ENCODE measurements at regions not wholly inside any gene's neighbourhood (a gene's known extent, or its start where the extent isn't known, plus 50 kb on each side); places are given as distances from the start of the nearest gene placed in this dataset.

DNA sequence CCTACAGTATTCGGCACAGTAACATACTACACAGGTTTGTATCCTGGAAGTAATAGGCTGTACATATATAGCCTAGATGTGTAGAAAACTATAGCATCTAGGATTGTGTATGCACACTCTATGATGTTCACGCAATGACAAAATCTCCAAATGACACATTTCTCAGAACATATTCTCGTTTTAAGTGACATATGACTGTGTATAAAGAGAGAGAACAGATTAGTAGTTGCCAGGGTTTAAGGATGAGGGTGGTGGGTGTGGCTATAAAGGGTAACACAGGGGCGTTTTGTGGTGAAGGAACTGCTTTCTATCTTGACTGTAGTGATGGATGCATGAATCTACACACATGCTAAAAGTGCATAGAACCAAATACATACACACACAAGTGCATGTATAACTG, 101.2 kb downstream of the ARL4A start:
- no peak overlapping the region for H3K27ac ChIP-seq (ENCODE audit: low read depth, low read length)
- ChIA-PET CTCF (no interaction called here), RAD21 (ENCODE audit: low non-redundant PET in 1 of 2, low total read pairs in 2 of 2, uncharacterized antibody in 2 of 2, unreplicated experiment in 2 of 2) (no interaction called here), POLR2A (no interaction called here)
- no peaks in the 10 kb centered on the region for H3K36me3 ChIP-seq (ENCODE audit: control insufficient read depth in 1 of 2, insufficient read depth in 2 of 2, low read length in 2 of 2)
- no peak overlapping the region for H3K4me3 ChIP-seq (replicated peaks in 1 of 2; ENCODE audit: low read depth in 1 of 2, low read length in 2 of 2)
- ATAC-seq (no peak), DNase-seq (ENCODE audit: low read depth, low spot score) (no peak)
- H4K20me1 ChIP-seq (ENCODE audit: insufficient read depth): no peaks in the 10 kb centered on the region
- H3K9ac ChIP-seq (ENCODE audit: low read length): no peak overlapping the region
- H3K4me1 ChIP-seq (ENCODE audit: control insufficient read depth in 1 of 2, insufficient read depth in 2 of 2, low read length in 2 of 2): no peaks in the 10 kb centered on the region
- TF ChIP-seq POLR2AphosphoS5 (IDR thresholded peaks at IDR 0.05; ENCODE audit: low read depth, low read length): no peak
- TF ChIP-seq CBX3 (IDR thresholded peaks at IDR 0.05; ENCODE audit: low read depth): no peak
- TF ChIP-seq RAD21 (IDR thresholded peaks at IDR 0.05; ENCODE audit: low read depth): no peak
- no peak for TF ChIP-seq EZH2phosphoT487 (IDR thresholded peaks at IDR 0.05; ENCODE audit: borderline replicate concordance)
- no peak for TF ChIP-seq EZH2 (IDR thresholded peaks at IDR 0.05)
- TF ChIP-seq, protein P1, sequence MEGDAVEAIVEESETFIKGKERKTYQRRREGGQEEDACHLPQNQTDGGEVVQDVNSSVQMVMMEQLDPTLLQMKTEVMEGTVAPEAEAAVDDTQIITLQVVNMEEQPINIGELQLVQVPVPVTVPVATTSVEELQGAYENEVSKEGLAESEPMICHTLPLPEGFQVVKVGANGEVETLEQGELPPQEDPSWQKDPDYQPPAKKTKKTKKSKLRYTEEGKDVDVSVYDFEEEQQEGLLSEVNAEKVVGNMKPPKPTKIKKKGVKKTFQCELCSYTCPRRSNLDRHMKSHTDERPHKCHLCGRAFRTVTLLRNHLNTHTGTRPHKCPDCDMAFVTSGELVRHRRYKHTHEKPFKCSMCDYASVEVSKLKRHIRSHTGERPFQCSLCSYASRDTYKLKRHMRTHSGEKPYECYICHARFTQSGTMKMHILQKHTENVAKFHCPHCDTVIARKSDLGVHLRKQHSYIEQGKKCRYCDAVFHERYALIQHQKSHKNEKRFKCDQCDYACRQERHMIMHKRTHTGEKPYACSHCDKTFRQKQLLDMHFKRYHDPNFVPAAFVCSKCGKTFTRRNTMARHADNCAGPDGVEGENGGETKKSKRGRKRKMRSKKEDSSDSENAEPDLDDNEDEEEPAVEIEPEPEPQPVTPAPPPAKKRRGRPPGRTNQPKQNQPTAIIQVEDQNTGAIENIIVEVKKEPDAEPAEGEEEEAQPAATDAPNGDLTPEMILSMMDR (IDR thresholded peaks at IDR 0.05 in 2 of 3, conservative IDR thresholded peaks at IDR 0.05 in 1 of 3; ENCODE audit: borderline replicate concordance in 1 of 3, insufficient read depth in 1 of 3, low read depth in 2 of 3, low read length in 2 of 3): no peak
- no peak for TF ChIP-seq POLR2A (IDR thresholded peaks at IDR 0.05; ENCODE audit: borderline replicate concordance, extremely low read depth, insufficient read depth, insufficient read length)
- TF ChIP-seq SRF (IDR thresholded peaks at IDR 0.05; ENCODE audit: low read depth): no peak
- TF ChIP-seq ELF1 (IDR thresholded peaks at IDR 0.05; ENCODE audit: borderline replicate concordance, low read depth): no peak
- TF ChIP-seq, protein P2, sequence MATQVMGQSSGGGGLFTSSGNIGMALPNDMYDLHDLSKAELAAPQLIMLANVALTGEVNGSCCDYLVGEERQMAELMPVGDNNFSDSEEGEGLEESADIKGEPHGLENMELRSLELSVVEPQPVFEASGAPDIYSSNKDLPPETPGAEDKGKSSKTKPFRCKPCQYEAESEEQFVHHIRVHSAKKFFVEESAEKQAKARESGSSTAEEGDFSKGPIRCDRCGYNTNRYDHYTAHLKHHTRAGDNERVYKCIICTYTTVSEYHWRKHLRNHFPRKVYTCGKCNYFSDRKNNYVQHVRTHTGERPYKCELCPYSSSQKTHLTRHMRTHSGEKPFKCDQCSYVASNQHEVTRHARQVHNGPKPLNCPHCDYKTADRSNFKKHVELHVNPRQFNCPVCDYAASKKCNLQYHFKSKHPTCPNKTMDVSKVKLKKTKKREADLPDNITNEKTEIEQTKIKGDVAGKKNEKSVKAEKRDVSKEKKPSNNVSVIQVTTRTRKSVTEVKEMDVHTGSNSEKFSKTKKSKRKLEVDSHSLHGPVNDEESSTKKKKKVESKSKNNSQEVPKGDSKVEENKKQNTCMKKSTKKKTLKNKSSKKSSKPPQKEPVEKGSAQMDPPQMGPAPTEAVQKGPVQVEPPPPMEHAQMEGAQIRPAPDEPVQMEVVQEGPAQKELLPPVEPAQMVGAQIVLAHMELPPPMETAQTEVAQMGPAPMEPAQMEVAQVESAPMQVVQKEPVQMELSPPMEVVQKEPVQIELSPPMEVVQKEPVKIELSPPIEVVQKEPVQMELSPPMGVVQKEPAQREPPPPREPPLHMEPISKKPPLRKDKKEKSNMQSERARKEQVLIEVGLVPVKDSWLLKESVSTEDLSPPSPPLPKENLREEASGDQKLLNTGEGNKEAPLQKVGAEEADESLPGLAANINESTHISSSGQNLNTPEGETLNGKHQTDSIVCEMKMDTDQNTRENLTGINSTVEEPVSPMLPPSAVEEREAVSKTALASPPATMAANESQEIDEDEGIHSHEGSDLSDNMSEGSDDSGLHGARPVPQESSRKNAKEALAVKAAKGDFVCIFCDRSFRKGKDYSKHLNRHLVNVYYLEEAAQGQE (IDR thresholded peaks at IDR 0.05; ENCODE audit: low read depth): no peak
- TF ChIP-seq CEBPB (IDR thresholded peaks at IDR 0.05; ENCODE audit: low read depth): no peak
- TF ChIP-seq ZFX (IDR thresholded peaks at IDR 0.05): no peak
- no peak for TF ChIP-seq YY1 (IDR thresholded peaks at IDR 0.05; ENCODE audit: extremely low read depth, insufficient replicate concordance, low read depth, low read length)
- no peak for TF ChIP-seq FOSL1 (IDR thresholded peaks at IDR 0.05; ENCODE audit: low read depth)
- TF ChIP-seq, protein P3, sequence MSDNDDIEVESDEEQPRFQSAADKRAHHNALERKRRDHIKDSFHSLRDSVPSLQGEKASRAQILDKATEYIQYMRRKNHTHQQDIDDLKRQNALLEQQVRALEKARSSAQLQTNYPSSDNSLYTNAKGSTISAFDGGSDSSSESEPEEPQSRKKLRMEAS (IDR thresholded peaks at IDR 0.05): no peak
- H2AFZ ChIP-seq (ENCODE audit: low read depth, low read length, poor library complexity, severe bottlenecking): no peak overlapping the region
- no peaks in the 10 kb centered on the region for H3K79me2 ChIP-seq (ENCODE audit: insufficient read depth, low read length)
- intact Hi-C loops (cut with micrococcal nuclease): no loop called here
- H3K9me3 ChIP-seq (ENCODE audit: control insufficient read depth in 1 of 2, insufficient read depth in 1 of 2, low read depth in 1 of 2, low read length in 2 of 2): no peaks in the 10 kb centered on the region
- H3K27me3 ChIP-seq (ENCODE audit: insufficient read depth, low read length): no peaks in the 10 kb centered on the region
- no peak overlapping the region for H3K4me2 ChIP-seq (ENCODE audit: low read length)
- BruUV-seq (replicated peaks): no TSS peak
- H3K9me2 ChIP-seq (ENCODE audit: insufficient read depth): no peaks in the 10 kb centered on the region

Data from HCT116 (cell line).